Mesenchymal stem cell (in vitro differentiated cells and primary cell): ENCODE measurements at regions not wholly inside any gene's neighbourhood (a gene's known extent, or its start where the extent isn't known, plus 50 kb on each side); places are given as distances from the start of the nearest gene placed in this dataset.

Experiments used
- DNase-seq: peaks from one replicate; pipeline ENCODE4 v3.0.0-alpha.2; 2013
- H2AFZ ChIP-seq: one replicate; pipeline ENCODE4 v1.6.1; 2013; ENCODE audit warnings: low read depth, mild to moderate bottlenecking, control low read depth, inconsistent platforms, low read length, moderate library complexity
- H2AK5ac ChIP-seq: 2 replicates; pipeline ENCODE4 v1.6.1; 2013; ENCODE audit warnings: low read length, moderate library complexity, mild to moderate bottlenecking, inconsistent platforms; ENCODE audit not compliant: severe bottlenecking
- H2BK120ac ChIP-seq: one replicate; pipeline ENCODE4 v1.6.1; 2013; ENCODE audit warnings: low read depth, mild to moderate bottlenecking, inconsistent platforms, low read length, moderate library complexity
- H2BK12ac ChIP-seq, 2 experiments: one replicate each; pipeline ENCODE4 v1.6.1; 2013; ENCODE audit warnings: inconsistent platforms in 2 of 2, low read length in 2 of 2, mild to moderate bottlenecking in 2 of 2, moderate library complexity in 2 of 2, control low read depth in 1 of 2
- H2BK15ac ChIP-seq: one replicate; pipeline ENCODE4 v1.6.1; 2013; ENCODE audit warnings: mild to moderate bottlenecking, low read depth, inconsistent platforms; ENCODE audit not compliant: poor library complexity, severe bottlenecking
- H2BK5ac ChIP-seq: 2 replicates; pipeline ENCODE4 v1.6.1; 2013; ENCODE audit warnings: low read depth, mild to moderate bottlenecking, low read length, control low read depth, inconsistent platforms; ENCODE audit not compliant: poor library complexity, severe bottlenecking
- H3K14ac ChIP-seq, 2 experiments: one replicate each; pipeline ENCODE4 v1.6.1; 2013; ENCODE audit warnings: inconsistent platforms in 2 of 2, low read length in 2 of 2, control low read depth in 1 of 2, mild to moderate bottlenecking in 1 of 2, moderate library complexity in 1 of 2
- H3K18ac ChIP-seq, 2 experiments: one replicate each; pipeline ENCODE4 v1.6.1; 2013; ENCODE audit warnings: inconsistent platforms in 2 of 2, low read length in 2 of 2, control low read depth in 1 of 2, low read depth in 1 of 2, mild to moderate bottlenecking in 1 of 2
- H3K23ac ChIP-seq, 2 experiments: one replicate each; pipeline ENCODE4 v1.6.1; 2013; ENCODE audit warnings: inconsistent platforms in 2 of 2, low read length in 2 of 2, mild to moderate bottlenecking in 2 of 2, moderate library complexity in 2 of 2, control low read depth in 1 of 2
- H3K27ac ChIP-seq: 2 replicates; pipeline ENCODE4 v1.5.1; 2013; ENCODE audit warnings: mild to moderate bottlenecking, moderate library complexity, low read length, control low read depth, inconsistent platforms; ENCODE audit not compliant: poor library complexity, severe bottlenecking
- H3K27me3 ChIP-seq, 2 experiments: 2 replicates each; pipeline versions ENCODE4 v1.6.1 to v1.7.0; 2013; ENCODE audit warnings: low read length in 2 of 2, mild to moderate bottlenecking in 2 of 2, moderate library complexity in 2 of 2, control low read depth in 1 of 2, inconsistent platforms in 1 of 2; ENCODE audit not compliant: control insufficient read depth in 1 of 2, insufficient read depth in 1 of 2
- H3K36me3 ChIP-seq, 2 experiments: 2 replicates each; pipeline versions ENCODE4 v1.6.1 to v1.7.0; 2013; ENCODE audit warnings: low read length in 2 of 2, control low read depth in 1 of 2, inconsistent platforms in 1 of 2, low read depth in 1 of 2, mild to moderate bottlenecking in 1 of 2; ENCODE audit not compliant: insufficient read depth in 2 of 2, control insufficient read depth in 1 of 2
- H3K4ac ChIP-seq, 2 experiments: one replicate each; pipeline ENCODE4 v1.6.1; 2013; ENCODE audit warnings: inconsistent platforms in 2 of 2, low read length in 2 of 2, mild to moderate bottlenecking in 2 of 2, moderate library complexity in 2 of 2, control low read depth in 1 of 2, low read depth in 1 of 2
- H3K4me1 ChIP-seq: 2 replicates; pipeline ENCODE4 v1.6.1; 2013; ENCODE audit warnings: low read depth, low read length, control low read depth; ENCODE audit not compliant: control insufficient read depth, insufficient read depth
- H3K4me2 ChIP-seq: 2 replicates; pipeline ENCODE4 v1.6.1; 2013; ENCODE audit warnings: low read length, mild to moderate bottlenecking, inconsistent platforms; ENCODE audit not compliant: poor library complexity, severe bottlenecking
- H3K4me3 ChIP-seq, 2 experiments: 2 replicates each; pipeline versions ENCODE4 v1.5.1 to v1.7.0; 2013; ENCODE audit warnings: low read length in 2 of 2, mild to moderate bottlenecking in 2 of 2, control low read depth in 1 of 2, low read depth in 1 of 2; ENCODE audit not compliant: insufficient read depth in 1 of 2
- H3K79me1 ChIP-seq: replicated peaks from 2 replicates; pipeline ENCODE4 v1.6.1; 2013; ENCODE audit warnings: mild to moderate bottlenecking, control low read depth, low read length, inconsistent platforms; ENCODE audit not compliant: poor library complexity, severe bottlenecking
- H3K9ac ChIP-seq: 2 replicates; pipeline ENCODE4 v1.7.0; 2013; ENCODE audit warnings: mild to moderate bottlenecking, low read length, moderate library complexity
- H3K9me3 ChIP-seq: 2 replicates; pipeline ENCODE4 v1.7.0; 2013; ENCODE audit warnings: mild to moderate bottlenecking, low read length; ENCODE audit not compliant: control insufficient read depth
- H4K8ac ChIP-seq: one replicate; pipeline ENCODE4 v1.6.1; 2013; ENCODE audit warnings: inconsistent platforms, mild to moderate bottlenecking, low read length, moderate library complexity
- H4K91ac ChIP-seq: one replicate; pipeline ENCODE4 v1.6.1; 2013; ENCODE audit warnings: mild to moderate bottlenecking, low read length, inconsistent platforms
- WGBS: methylation state at CpG from one replicate; pipeline ENCODE4 v1.1.7; 2013; ENCODE audit warnings: mixed read lengths; 5-methylcytosine and 5-hydroxymethylcytosine counted together

DNA sequence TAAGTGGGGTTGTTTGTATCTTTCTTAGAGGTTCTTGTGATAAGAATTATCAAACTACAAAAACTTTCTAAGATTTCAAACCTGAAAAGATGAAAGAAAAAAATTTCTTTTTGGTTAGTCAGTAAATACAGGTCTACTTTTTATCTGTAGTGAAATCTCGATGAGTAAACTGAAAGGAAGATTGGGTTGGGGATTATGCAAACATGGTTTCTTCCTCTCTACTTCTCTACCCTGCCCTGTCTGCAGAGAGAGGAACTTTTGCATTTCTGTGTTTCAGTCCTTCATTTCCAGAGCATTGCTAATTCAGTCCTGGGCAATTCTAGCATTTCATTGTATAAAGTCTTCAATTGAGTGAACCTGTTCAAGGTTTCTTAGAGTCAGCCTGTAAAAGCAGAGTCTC is 51.6 kb upstream of the IL2 start:
- no peak overlapping the region for H3K9ac ChIP-seq
- H4K91ac ChIP-seq, result no peak overlapping the region
- H3K9me3 ChIP-seq, result no peaks in the 10 kb centered on the region
- H2AFZ ChIP-seq, result no peak overlapping the region
- H3K4me1 ChIP-seq, result no peaks in the 10 kb centered on the region
- no peak overlapping the region for H2AK5ac ChIP-seq
- H4K8ac ChIP-seq, result no peak overlapping the region
- no peak overlapping the region for H2BK5ac ChIP-seq
- H3K4me3 ChIP-seq, result no peak overlapping the region
- H3K14ac ChIP-seq, result no peak overlapping the region
- H3K4me2 ChIP-seq, result no peak overlapping the region
- no peak overlapping the region for H3K23ac ChIP-seq
- no peak overlapping the region for H3K27ac ChIP-seq
- no peaks in the 10 kb centered on the region for H3K27me3 ChIP-seq
- no peak for DNase-seq
- no peak overlapping the region for H3K4ac ChIP-seq
- no peaks in the 10 kb centered on the region for H3K36me3 ChIP-seq
- H2BK15ac ChIP-seq, result no peak overlapping the region
- no peak overlapping the region for H2BK120ac ChIP-seq
- 83% methylated on average over 1 of the region's 1 CpG for WGBS
- no peak overlapping the region for H3K18ac ChIP-seq
- H2BK12ac ChIP-seq, result no peak overlapping the region
- no peaks in the 10 kb centered on the region for H3K79me1 ChIP-seq
